Inferior parietal cortex (tissue), 1 donor: ENCODE measurements at regions not wholly inside any gene's neighbourhood (a gene's known extent, or its start where the extent isn't known, plus 50 kb on each side); places are given as distances from the start of the nearest gene placed in this dataset.

Source experiments
- DNase-seq: peaks from one replicate; pipeline ENCODE4 v3.0.0-alpha.2; 2016; ENCODE audit errors: extremely low spot score

GRCh38 chr1:55987491-55988249, 591.7 kb downstream of the PLPP3 start:
- DNase-seq, result no peak

DNA sequence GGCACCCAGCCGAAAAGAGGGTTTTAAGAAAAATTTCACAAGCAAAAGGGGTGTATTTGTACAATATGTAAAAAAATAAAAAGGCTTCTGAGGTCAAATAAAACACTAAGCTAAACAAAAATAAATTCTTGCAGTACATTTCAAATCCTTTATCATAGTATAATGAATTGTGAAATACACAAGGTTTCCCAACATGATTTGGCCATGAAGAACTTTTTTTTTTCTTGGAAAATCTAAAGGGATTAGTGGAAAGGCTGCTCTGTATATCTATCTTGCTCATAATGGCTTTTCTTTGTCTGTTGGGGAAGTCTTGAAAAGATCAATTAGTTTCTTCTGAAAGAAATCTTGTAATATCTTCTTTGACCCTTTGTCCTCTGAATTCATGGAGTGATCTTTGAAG, 593.4 kb downstream of the PLPP3 start:
- DNase-seq, result no peak

- DNase-seq, result no peak
These were observed 598.2 kb downstream of the PLPP3 start for GRCh38 chr1:55981010-55981650.

- DNase-seq, result no peak
These were observed 598.8 kb downstream of the PLPP3 start for GRCh38 chr1:55980582-55980981.

- no peak for DNase-seq
These were observed 604.5 kb downstream of the PLPP3 start for GRCh38 chr1:55974714-55975441.

- DNase-seq, result no peak
These were observed 608.7 kb downstream of the PLPP3 start for GRCh38 chr1:55970526-55971110.

DNA sequence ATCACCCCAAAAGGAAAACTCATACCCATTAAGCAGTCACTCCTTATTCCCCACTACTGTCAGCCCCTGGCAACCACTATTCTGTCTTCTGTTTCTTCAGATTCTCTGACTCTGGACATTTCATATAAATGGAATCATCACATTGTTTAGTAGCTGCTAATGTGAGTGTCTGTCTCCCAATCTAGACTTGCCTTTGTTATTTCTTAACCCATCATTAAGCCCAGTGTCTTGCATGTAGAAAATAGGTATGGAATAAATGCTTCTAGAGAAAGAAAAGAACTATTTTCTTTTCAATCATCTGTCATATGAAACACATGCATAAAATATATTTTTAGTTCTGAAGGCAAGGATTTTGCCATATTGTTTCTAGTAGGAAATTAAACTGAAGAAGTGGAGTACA, 610.0 kb downstream of the PLPP3 start:
- no peak for DNase-seq

DNA sequence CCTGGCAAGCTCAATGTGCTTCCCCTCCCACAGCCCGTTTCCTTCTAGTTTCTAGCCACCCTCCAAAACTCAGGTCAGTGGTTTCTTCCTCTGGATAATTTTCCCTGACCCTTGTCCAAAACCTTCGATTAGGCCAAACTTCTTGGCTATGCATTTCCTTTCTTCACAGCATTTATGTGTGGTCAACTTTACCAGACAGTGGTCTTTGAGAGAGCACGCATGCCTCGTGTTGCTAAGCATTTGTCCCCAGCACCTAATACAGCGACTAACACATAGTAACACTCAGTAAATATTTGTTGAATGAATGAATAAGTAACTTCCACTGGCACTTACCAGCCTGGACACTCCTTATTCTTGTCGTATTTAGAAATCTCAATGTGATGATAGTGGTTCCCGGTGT, 610.7 kb downstream of the PLPP3 start:
- no peak for DNase-seq

- no peak for DNase-seq
These were observed 613.3 kb downstream of the PLPP3 start for GRCh38 chr1:55965981-55966461.

DNA sequence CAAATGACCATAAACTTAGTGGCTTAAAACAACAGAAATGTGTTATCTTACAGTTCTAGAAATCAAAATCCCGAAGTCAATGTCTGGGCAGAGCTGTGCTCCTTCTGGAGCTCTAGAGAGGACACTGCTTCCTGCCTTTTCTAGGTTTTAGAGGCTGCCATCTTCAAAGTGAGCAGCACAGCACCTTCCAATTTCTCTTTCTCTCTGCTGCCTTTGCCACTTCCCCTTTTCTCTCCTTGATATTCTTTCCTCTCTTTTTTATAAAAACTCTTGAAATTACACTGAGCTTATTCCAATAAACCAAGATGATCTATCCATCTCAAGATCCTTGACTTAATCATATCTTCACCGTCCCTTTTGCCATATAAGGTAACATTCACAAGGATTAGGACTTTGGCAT, 616.9 kb downstream of the PLPP3 start:
- DNase-seq, result no peak

DNA sequence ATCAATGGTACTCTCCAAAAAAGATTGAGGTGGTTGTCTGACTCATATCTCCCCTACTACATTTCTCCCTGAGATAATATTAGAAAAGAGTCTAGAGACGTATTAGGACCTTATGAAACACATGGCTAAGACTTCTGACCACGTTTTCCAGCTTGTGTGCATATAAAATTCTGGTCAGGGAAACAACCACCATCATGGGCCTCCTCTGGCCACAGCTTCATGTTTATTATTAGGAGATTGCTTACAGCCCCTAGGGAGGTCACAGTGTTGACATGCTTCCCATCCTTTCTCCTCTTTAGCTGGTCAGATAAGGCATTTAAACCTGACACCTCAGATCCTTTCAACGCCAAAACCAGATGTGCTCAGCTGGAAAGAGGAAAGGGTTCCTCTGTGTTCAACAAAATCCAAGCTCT, 620.2 kb downstream of the PLPP3 start:
- DNase-seq, result no peak

GRCh38 chr1:55958498-55958897, 620.9 kb downstream of the PLPP3 start:
- DNase-seq, result no peak

- DNase-seq, result no peak
These were observed 622.1 kb downstream of the PLPP3 start for GRCh38 chr1:55957276-55957675.

DNA sequence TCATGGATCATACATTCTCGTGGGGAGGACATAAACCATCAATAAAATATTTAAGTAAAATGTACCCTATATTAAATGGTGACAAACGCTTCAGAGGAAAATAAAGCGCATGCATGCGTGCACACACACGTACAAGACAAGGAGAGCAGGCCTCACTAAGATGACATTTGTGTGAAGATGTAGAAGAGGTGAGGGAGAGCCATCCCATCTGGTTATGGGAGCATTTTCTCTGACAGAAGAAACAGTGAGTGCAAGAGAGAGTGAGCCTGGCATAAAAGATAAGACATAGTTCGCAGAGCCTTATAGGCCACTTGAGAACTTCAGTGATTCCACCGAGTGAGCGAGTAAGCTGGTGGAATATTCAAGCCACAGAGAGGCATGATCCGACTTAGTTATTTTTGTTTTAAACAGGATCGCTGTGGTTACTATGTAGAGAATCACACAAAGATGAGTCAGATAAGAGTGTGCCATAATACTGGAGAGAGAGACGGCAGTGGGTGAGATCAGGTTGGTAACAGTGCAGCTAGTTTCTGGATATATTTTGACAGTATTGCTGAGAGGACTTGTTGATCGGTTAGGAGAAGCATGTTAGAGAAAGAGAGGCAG, 624.2 kb downstream of the PLPP3 start:
- DNase-seq, result no peak

DNA sequence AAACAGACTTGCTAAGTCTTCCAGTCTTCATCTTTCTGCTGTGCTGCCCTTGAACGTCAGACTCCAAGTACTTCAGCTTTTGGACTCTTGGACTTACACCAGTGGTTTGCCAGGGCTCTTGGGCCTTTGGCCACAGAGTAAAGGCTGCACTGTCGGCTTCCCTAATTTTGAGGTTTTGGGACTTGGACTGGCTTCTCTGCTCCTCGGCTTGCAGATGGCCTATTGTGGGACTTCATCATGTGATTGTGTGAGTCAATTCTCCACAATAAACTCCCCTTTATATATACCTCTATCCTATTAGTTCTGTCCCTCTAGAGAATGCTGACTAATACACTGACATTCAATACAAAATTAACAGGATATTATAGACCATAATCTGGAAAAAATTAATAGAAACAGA, 628.1 kb downstream of the PLPP3 start:
- no peak for DNase-seq

DNA sequence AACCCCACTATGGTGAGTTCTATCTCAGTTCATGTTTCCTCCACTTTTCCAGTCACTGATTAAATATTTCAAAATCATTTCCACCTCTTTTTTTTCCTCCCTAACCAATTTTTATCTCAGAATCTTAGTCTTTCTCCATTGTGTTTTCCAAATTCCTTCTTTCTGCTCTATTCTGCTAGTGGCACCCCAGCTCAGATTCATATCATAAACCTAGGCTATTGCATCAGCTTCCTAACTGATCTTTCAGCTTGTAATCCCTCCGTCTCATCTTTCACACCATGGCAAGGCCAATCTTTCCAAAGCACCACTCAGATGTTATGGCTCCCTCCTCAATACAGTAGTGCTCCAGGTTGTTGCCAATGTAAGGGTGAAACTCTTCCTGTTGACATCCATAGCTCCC, 631.9 kb downstream of the PLPP3 start:
- no peak for DNase-seq

GRCh38 chr1:55943721-55944435, 635.5 kb downstream of the PLPP3 start:
- DNase-seq, result no peak

DNA sequence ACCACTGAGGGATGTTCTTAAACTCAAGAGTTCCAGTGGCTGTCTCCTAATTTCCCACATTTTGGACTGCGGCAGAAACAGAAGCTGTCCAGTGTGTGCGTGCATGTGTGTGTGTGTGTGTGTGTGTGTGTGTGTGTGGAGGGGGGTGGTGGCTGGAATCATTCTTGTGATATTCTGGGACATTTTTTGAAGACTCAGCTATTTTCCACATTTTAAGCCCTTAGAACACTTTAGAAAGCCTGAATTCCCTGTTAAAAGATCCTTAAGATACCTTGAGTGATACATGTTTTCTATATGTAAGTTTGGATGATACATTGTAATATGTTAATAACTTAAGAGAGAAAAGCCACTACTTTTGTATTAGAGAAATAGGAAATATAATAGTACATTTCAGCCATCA, 636.4 kb downstream of the PLPP3 start:
- DNase-seq, result no peak

DNA sequence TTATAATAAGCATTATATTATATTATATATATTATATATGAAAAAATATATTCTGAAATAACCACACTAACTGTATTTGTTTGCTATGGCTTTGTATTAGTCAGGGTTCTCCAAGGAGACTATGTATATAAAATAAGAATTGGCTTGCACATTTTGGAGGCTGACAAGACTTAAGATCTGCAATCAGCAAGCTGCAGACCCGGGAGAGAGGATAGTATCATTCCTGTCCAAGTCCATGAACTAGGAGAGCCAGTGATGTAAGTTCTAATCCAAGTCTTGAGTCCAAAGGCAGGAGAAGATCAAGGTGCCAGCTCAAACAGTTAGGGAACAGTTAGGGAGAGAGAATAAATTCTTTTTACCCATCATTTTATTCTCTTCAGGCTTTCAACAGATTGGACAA, 639.5 kb downstream of the PLPP3 start:
- no peak for DNase-seq

- no peak for DNase-seq
These were observed 640.5 kb downstream of the PLPP3 start for GRCh38 chr1:55938861-55939260.

DNA sequence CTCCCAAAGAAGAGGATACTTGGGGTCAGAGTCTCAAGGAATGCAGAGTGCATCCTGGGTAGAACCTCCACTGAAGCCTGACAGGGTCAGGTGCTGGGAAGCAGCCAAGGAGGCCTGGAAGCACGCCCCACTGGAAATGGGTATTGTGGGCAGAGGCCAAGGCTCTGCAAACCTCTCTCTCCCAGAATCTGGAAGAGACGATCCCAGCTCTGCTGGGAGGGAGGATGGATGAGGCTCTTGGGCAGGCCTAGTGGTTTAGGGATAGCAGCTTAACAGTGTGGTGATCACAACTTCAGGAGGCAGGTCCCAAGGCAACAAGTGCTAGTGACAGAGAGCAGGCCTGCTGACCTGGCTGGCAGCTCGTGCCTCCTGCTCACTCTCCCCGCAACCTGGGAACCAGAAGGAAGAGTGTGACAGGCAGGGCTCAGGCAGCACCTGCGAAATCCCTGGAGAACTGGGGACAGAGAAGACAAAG, 641.0 kb downstream of the PLPP3 start:
- no peak for DNase-seq
